Kidney tubule cell (primary cell): ENCODE measurements at regions not wholly inside any gene's neighbourhood (a gene's known extent, or its start where the extent isn't known, plus 50 kb on each side); places are given as distances from the start of the nearest gene placed in this dataset.
A peak's percentile ranks its signal among the peaks of the same experiment; 100 is the strongest.

ENCODE experiments used
- DNase-seq: peaks from one replicate; pipeline ENCODE4 v3.0.0-alpha.2; 2018; ENCODE audit warnings: low spot score

GRCh38 chr14:78074561-78074960 lies 95.6 kb upstream of the NRXN3 start:
- no peak for DNase-seq

- DNase-seq: no peak
These were observed 95.1 kb upstream of the NRXN3 start for GRCh38 chr14:78075033-78075432.

GRCh38 chr14:78075555-78076277 lies 94.5 kb upstream of the NRXN3 start:
- no peak for DNase-seq

GRCh38 chr14:78081245-78081644 lies 88.9 kb upstream of the NRXN3 start:
- no peak for DNase-seq

- peak; percentile 84 for DNase-seq
These were observed 86.3 kb upstream of the NRXN3 start for GRCh38 chr14:78083837-78084236.

- DNase-seq: no peak
These were observed 83.8 kb upstream of the NRXN3 start for GRCh38 chr14:78086342-78086741.

GRCh38 chr14:78088916-78089315 lies 81.3 kb upstream of the NRXN3 start:
- peak; percentile 46 for DNase-seq

- DNase-seq: no peak
These were observed 79.3 kb upstream of the NRXN3 start for GRCh38 chr14:78090864-78091263.

GRCh38 chr14:78091361-78091760 lies 78.8 kb upstream of the NRXN3 start:
- DNase-seq: no peak

GRCh38 chr14:78092040-78092439 lies 78.1 kb upstream of the NRXN3 start:
- no peak for DNase-seq

- DNase-seq: no peak
These were observed 66.9 kb upstream of the NRXN3 start for GRCh38 chr14:78103271-78103670.

- no peak for DNase-seq
These were observed 66.0 kb upstream of the NRXN3 start for GRCh38 chr14:78104160-78104559.

GRCh38 chr14:78104655-78105054 lies 65.5 kb upstream of the NRXN3 start:
- no peak for DNase-seq

GRCh38 chr14:78106381-78106780 lies 63.8 kb upstream of the NRXN3 start:
- DNase-seq: no peak

GRCh38 chr14:78107166-78107565 lies 63.0 kb upstream of the NRXN3 start:
- DNase-seq: peak; percentile 63

GRCh38 chr14:78119440-78119839 lies 50.7 kb upstream of the NRXN3 start:
- DNase-seq: no peak
